ENCODE measurements at regions not wholly inside any gene's neighbourhood (a gene's known extent, or its start where the extent isn't known, plus 50 kb on each side); places are given as distances from the start of the nearest gene placed in this dataset.

- TF ChIP-seq POLR2A (IDR thresholded peaks at IDR 0.05; ENCODE audit: low read depth, low read length) (no peak), POLR2AphosphoS5 (IDR thresholded peaks at IDR 0.05; ENCODE audit: low read depth, low read length) (no peak), TAF1 (IDR thresholded peaks at IDR 0.05; ENCODE audit: borderline replicate concordance, low read depth, low read length) (no peak)
Measured at GRCh38 chr2:60674524-60675165, 81.4 kb upstream of the PAPOLG start.
